Stimulated activated naive CD4-positive, alpha-beta T cell (primary cell): ENCODE measurements at regions not wholly inside any gene's neighbourhood (a gene's known extent, or its start where the extent isn't known, plus 50 kb on each side); places are given as distances from the start of the nearest gene placed in this dataset.

ENCODE experiments used
- DNase-seq, 6 experiments: peaks; one replicate each; lab custom pipeline; 2025; lab: John Stamatoyannopoulos, UW

GRCh38 chr14:106844608-106845285 lies 1318.4 kb downstream of the TMEM121 start:
- DNase-seq: peak; percentile 43 to 66 (median 60)

GRCh38 chr14:106845286-106846087 lies 1319.1 kb downstream of the TMEM121 start:
- DNase-seq: peak; percentile 7 to 55 (median 32)

- no peak for DNase-seq
Observed at GRCh38 chr14:106846218-106846617, 1319.8 kb downstream of the TMEM121 start.

GRCh38 chr14:106848330-106849121 lies 1322.1 kb downstream of the TMEM121 start:
- peak in 1 of 6 experiments; percentile 4 for DNase-seq

- DNase-seq: no peak
Observed at GRCh38 chr14:106850913-106851825, 1324.8 kb downstream of the TMEM121 start.

- peak; percentile 68 to 84 (median 78) for DNase-seq
Observed at GRCh38 chr14:106872611-106873446, 1346.4 kb downstream of the TMEM121 start.

- no peak for DNase-seq
Observed at GRCh38 chr14:106874350-106874749, 1348.0 kb downstream of the TMEM121 start.

GRCh38 chr14:106875503-106875902 lies 1349.1 kb downstream of the TMEM121 start:
- peak in 4 of 6 experiments; percentile 8 to 43 (median 18) for DNase-seq

- DNase-seq: no peak
Observed at GRCh38 chr14:106876711-106877110, 1350.3 kb downstream of the TMEM121 start.

GRCh38 chr14:106877517-106877916 lies 1351.1 kb downstream of the TMEM121 start:
- no peak for DNase-seq

GRCh38 chr14:106879241-106879640 lies 1352.9 kb downstream of the TMEM121 start:
- peak in 4 of 6 experiments; percentile 8 to 27 (median 10) for DNase-seq

- peak in 3 of 6 experiments; percentile 1 to 28 (median 25) for DNase-seq
Observed at GRCh38 chr14:106883218-106883692, 1356.9 kb downstream of the TMEM121 start.
